A549 (cell line): ENCODE measurements at regions not wholly inside any gene's neighbourhood (a gene's known extent, or its start where the extent isn't known, plus 50 kb on each side); places are given as distances from the start of the nearest gene placed in this dataset.

Source experiments
- ATAC-seq, 2 experiments: fragments of 200-7000 bp in 1 of 2; fragments of >200 bp in 1 of 2; cut with Nextera tagmentation in 1 of 2; cut with Tn5 transposase in 1 of 2; 3 replicates each; pipeline versions ENCODE4 v1.8.0 to v1.9.1; 2018 to 2020; ENCODE audit warnings: mild to moderate bottlenecking in 1 of 2, moderate library complexity in 1 of 2
- CTCF ChIA-PET: fragments of 300-600 bp; sonication (Branson Sonifier 250); formaldehyde crosslinking; extraction: SDS; loops from one replicate; lab custom pipeline; 2021; ENCODE audit warnings: antibody characterized with exemption, inconsistent platforms; lab: Yijun Ruan, JAX
- POLR2A ChIA-PET: fragments of 350-600 bp; formaldehyde crosslinking; extraction: SDS; loops from one replicate; lab custom pipeline; 2021; ENCODE audit warnings: antibody characterized with exemption, inconsistent platforms; lab: Yijun Ruan, JAX
- DNase-seq, 2 experiments: peaks; one replicate each; pipeline versions ENCODE4 v3.0.0 to v3.0.0-alpha.2; 2011 to 2016; ENCODE audit warnings: low read depth in 1 of 2, low spot score in 1 of 2
- FAIRE-seq: peaks from 2 replicates; lab custom pipeline; 2011; peaks lifted over from hg19 to GRCh38; lab: Jason Lieb, UNC
- H3K27ac ChIP-seq, 2 experiments: fragments of >200 bp; sonication (Bioruptor Twin); formaldehyde crosslinking; 3 replicates each; pipeline ENCODE4 v1.5.1; 2016 to 2017
- H3K4me1 ChIP-seq: fragments of >200 bp; sonication (Bioruptor Twin); formaldehyde crosslinking; 3 replicates; pipeline ENCODE4 v1.6.1; 2016
- H3K4me2 ChIP-seq: fragments of >200 bp; sonication (Bioruptor Twin); formaldehyde crosslinking; 3 replicates; pipeline ENCODE4 v1.6.1; 2016
- H3K4me3 ChIP-seq: fragments of >200 bp; sonication (Bioruptor Twin); formaldehyde crosslinking; 3 replicates; pipeline ENCODE4 v1.5.1; 2016
- H3K9me3 ChIP-seq: fragments of >200 bp; sonication (Bioruptor Twin); formaldehyde crosslinking; 3 replicates; pipeline ENCODE4 v1.6.1; 2016
- BHLHE40 ChIP-seq: IDR thresholded peaks from 2 replicates; pipeline ENCODE4 v1.6.1; 2012; ENCODE audit warnings: low read depth, low read length, inconsistent platforms
- CBX2 ChIP-seq: fragments of 200-600 bp; sonication (generic); IDR thresholded peaks from 2 replicates; pipeline ENCODE4 v1.6.1; 2016; ENCODE audit warnings: low read depth, mild to moderate bottlenecking, borderline replicate concordance
- CBX8 ChIP-seq: fragments of 200-600 bp; sonication (generic); IDR thresholded peaks from 2 replicates; pipeline ENCODE4 v1.6.1; 2016
- CHD2 ChIP-seq: fragments of 150-350 bp; IDR thresholded peaks from 2 replicates; pipeline ENCODE4 v1.6.1; 2014; ENCODE audit warnings: low read length; ENCODE audit not compliant: partially characterized antibody
- CTCF ChIP-seq: fragments of >200 bp; sonication (Bioruptor Twin); formaldehyde crosslinking; IDR thresholded peaks from 3 replicates; pipeline ENCODE4 v1.5.1; 2016
- GATA3 ChIP-seq: IDR thresholded peaks from 2 replicates; pipeline ENCODE4 v1.6.1; 2012; ENCODE audit warnings: borderline replicate concordance
- HOXA7 ChIP-seq: fragments of 250-450 bp; sonication (Bioruptor Pico); IDR thresholded peaks from 2 replicates; pipeline ENCODE4 v1.5.0; 2020; ENCODE audit warnings: mild to moderate bottlenecking, moderate library complexity
- KDM1A ChIP-seq: fragments of 200-600 bp; sonication (generic); IDR thresholded peaks from 2 replicates; pipeline ENCODE4 v1.6.1; 2016; ENCODE audit warnings: low read depth, mild to moderate bottlenecking
- MAFK ChIP-seq: fragments of 450-650 bp; IDR thresholded peaks from 2 replicates; pipeline ENCODE4 v1.6.1; 2014; ENCODE audit not compliant: partially characterized antibody
- NFE2L2 ChIP-seq: fragments of 150-350 bp; conservative IDR thresholded peaks from 2 replicates; pipeline ENCODE4 v1.6.1; 2014; ENCODE audit warnings: low read length
- PHF8 ChIP-seq: fragments of 200-600 bp; sonication (generic); IDR thresholded peaks from 2 replicates; pipeline ENCODE4 v1.6.1; 2016; ENCODE audit warnings: low read depth, mild to moderate bottlenecking, antibody characterized with exemption, moderate library complexity, borderline replicate concordance
- RAD21 ChIP-seq, 2 experiments: fragments of >200 bp in 1 of 2; sonication (Bioruptor Twin) in 1 of 2; formaldehyde crosslinking in 1 of 2; IDR thresholded peaks in 1 of 2; conservative IDR thresholded peaks in 1 of 2; 2 replicates in 1 of 2; 3 replicates in 1 of 2; pipeline ENCODE4 v1.6.1; 2012 to 2018; ENCODE audit warnings: inconsistent platforms in 1 of 2
- RARB ChIP-seq: fragments of 250-450 bp; sonication (Bioruptor Pico); IDR thresholded peaks from 2 replicates; pipeline ENCODE4 v1.8.0; 2021; ENCODE audit warnings: mild to moderate bottlenecking, moderate library complexity
- RCOR1 ChIP-seq: fragments of 150-350 bp; IDR thresholded peaks from 2 replicates; pipeline ENCODE4 v1.6.1; 2014; ENCODE audit warnings: antibody characterized with exemption, low read length, low read depth
- ZC3H11A ChIP-seq: fragments of 450-650 bp; IDR thresholded peaks from 2 replicates; pipeline ENCODE4 v1.6.1; 2014; ENCODE audit warnings: antibody characterized with exemption, mild to moderate bottlenecking
- ZSCAN20 ChIP-seq: fragments of 250-450 bp; sonication (Bioruptor Pico); IDR thresholded peaks from 2 replicates; pipeline ENCODE4 v1.8.0; 2022; ENCODE audit warnings: mild to moderate bottlenecking, moderate library complexity
- WGBS: methylation state at CpG from one replicate; pipeline ENCODE4 v1.1.6; 2017; ENCODE audit errors: missing lambda C conversion rate; 5-methylcytosine and 5-hydroxymethylcytosine counted together
- TF ChIP-seq, protein P1 (sequence below): IDR thresholded peaks from 2 replicates; pipeline ENCODE4 v1.6.1; 2012
- TF ChIP-seq, protein P2 (sequence below): fragments of 450-650 bp; IDR thresholded peaks from 2 replicates; pipeline ENCODE4 v1.6.1; 2014; ENCODE audit warnings: antibody characterized with exemption

DNA sequence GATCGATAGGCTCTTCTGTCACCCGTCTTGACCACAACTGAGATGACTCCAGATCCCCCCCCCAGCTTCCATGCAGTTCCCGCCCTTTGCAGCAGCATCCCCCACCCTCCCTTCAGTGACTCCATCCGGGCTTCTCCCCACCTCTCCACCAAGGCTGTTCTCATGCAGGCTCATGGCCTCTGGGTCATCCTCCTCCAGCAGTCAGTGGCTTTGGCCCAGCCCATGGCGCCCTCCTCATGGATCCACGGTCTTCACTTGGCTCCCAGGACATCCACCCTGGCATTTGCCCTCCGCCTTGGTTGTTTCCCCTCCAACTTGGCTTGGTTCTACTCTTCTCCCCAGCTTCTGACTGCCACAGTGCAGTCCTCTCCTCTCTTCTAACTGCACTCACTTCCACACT lies 96.7 kb upstream of the RUFY1 start:
- Histone ChIP-seq H3K9me3 (peaks cover 19% of the 10 kb centered on the region), H3K4me1 (no peaks in the 10 kb centered on the region), H3K4me3 (no peak overlapping the region), H3K4me2 (no peak overlapping the region), H3K27ac (no peak overlapping the region)
- DNase-seq: no peak
- ATAC-seq: no peak
- ChIA-PET POLR2A (no interaction called here), CTCF (no interaction called here)
- 5% methylated on average over 7 of the region's 7 CpGs for whole genome bisulfite sequencing
- FAIRE-seq: no peak
- TF ChIP-seq ZSCAN20 (CRISPR knock-in tag): no peak

- WGBS: 41% methylated on average over 18 of the region's 20 CpGs
- CTCF ChIA-PET: no interaction called here
Observed at GRCh38 chr5:179452356-179453230, 97.8 kb upstream of the RUFY1 start.

DNA sequence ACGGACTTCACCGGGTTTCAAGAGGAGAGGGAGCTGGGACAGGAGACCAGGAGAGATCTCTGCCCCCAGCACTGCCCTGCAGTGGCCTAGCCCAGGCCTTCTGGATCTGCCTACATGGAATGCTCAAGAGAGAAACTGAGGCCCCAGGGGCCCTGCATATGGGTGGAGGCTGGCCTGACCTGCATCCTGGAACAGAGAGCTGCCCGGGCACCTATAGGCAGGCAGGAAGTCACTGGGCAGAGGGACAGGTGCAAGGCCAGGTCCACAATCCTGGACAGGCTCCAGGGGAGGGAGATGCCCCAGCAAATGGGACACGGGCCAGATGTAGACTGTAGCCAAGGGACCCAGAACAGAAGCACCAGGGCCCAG lies 98.5 kb upstream of the RUFY1 start:
- TF ChIP-seq CBX8: no peak
- TF ChIP-seq ZC3H11A: no peak
- no peak for TF ChIP-seq GATA3
- no peak for TF ChIP-seq RCOR1
- TF ChIP-seq CBX2: no peak
- TF ChIP-seq RAD21 (conservative IDR thresholded peaks at IDR 0.05 in 1 of 2, IDR thresholded peaks at IDR 0.05 in 1 of 2): no peak
- no peak for TF ChIP-seq CTCF
- no peak for TF ChIP-seq PHF8
- TF ChIP-seq, all 56 proteins: peak for 0
- Histone ChIP-seq H3K27ac (no peak overlapping the region), H3K9me3 (peaks cover 15% of the 10 kb centered on the region), H3K4me1 (no peaks in the 10 kb centered on the region), H3K4me2 (no peak overlapping the region), H3K4me3 (no peak overlapping the region)
- DNase-seq (no peak), FAIRE-seq (no peak), ATAC-seq (no peak)
- CTCF ChIA-PET: no interaction called here
- 7% methylated on average over 3 of the region's 4 CpGs for WGBS
- POLR2A ChIA-PET: no interaction called here

More at GRCh38 chr5:179452356-179453230, 97.8 kb upstream of the RUFY1 start:
- TF ChIP-seq CBX8: no peak
- TF ChIP-seq KDM1A: no peak
- TF ChIP-seq CTCF: no peak
- no peak for TF ChIP-seq NFE2L2
- TF ChIP-seq HOXA7 (CRISPR knock-in tag): no peak
- TF ChIP-seq, protein P1, sequence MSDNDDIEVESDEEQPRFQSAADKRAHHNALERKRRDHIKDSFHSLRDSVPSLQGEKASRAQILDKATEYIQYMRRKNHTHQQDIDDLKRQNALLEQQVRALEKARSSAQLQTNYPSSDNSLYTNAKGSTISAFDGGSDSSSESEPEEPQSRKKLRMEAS: no peak
- TF ChIP-seq BHLHE40: no peak
- no peak for TF ChIP-seq RARB (CRISPR knock-in tag)
- TF ChIP-seq, protein P2, sequence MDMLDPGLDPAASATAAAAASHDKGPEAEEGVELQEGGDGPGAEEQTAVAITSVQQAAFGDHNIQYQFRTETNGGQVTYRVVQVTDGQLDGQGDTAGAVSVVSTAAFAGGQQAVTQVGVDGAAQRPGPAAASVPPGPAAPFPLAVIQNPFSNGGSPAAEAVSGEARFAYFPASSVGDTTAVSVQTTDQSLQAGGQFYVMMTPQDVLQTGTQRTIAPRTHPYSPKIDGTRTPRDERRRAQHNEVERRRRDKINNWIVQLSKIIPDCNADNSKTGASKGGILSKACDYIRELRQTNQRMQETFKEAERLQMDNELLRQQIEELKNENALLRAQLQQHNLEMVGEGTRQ: no peak
- TF ChIP-seq CHD2: no peak
- no peak for TF ChIP-seq MAFK
- ATAC-seq (no peak; a peak in 1 of 6 replicates), FAIRE-seq (no peak), DNase-seq (no peak)
- Histone ChIP-seq H3K9me3 (peaks cover 19% of the 10 kb centered on the region), H3K4me3 (no peak overlapping the region), H3K4me1 (no peaks in the 10 kb centered on the region), H3K27ac (no peak overlapping the region), H3K4me2 (no peak overlapping the region)
- POLR2A ChIA-PET: no interaction called here
